SK-N-SH (cell line): ENCODE measurements at regions not wholly inside any gene's neighbourhood (a gene's known extent, or its start where the extent isn't known, plus 50 kb on each side); places are given as distances from the start of the nearest gene placed in this dataset.

Experiments
- CTCF ChIA-PET: fragments of 300-600, 350-600 bp; formaldehyde crosslinking; extraction: SDS; loops from one replicate; lab custom pipeline; 2021; lab: Yijun Ruan, JAX
- POLR2A ChIA-PET: fragments of 350-600 bp; sonication (Branson Sonifier 250); formaldehyde crosslinking; extraction: SDS; loops from one replicate; lab custom pipeline; 2020; ENCODE audit warnings: antibody characterized with exemption, inconsistent platforms; lab: Yijun Ruan, JAX
- DNase-seq: peaks from one replicate; pipeline ENCODE4 v3.0.0; 2012
- H2AFZ ChIP-seq: fragments of 200-600 bp; sonication (generic); 2 replicates; pipeline ENCODE4 v1.8.1; 2016; ENCODE audit warnings: antibody characterized with exemption, mild to moderate bottlenecking, low read depth
- H3F3A ChIP-seq: fragments of 200-600 bp; sonication (generic); replicated peaks from 2 replicates; pipeline ENCODE3; 2016; ENCODE audit warnings: antibody characterized with exemption, mild to moderate bottlenecking; ENCODE audit not compliant: insufficient read depth
- H3K27ac ChIP-seq, 2 experiments: fragments of 200-500 bp in 1 of 2; fragments of 200-600 bp in 1 of 2; sonication (Bioruptor generic) in 1 of 2; sonication (generic), shearing (Covaris generic) in 1 of 2; 2 replicates each; pipeline versions ENCODE4 v1.5.1 to v1.6.1; 2014 to 2016; ENCODE audit warnings: low read depth in 2 of 2, inconsistent platforms in 1 of 2, low read length in 1 of 2, mild to moderate bottlenecking in 1 of 2, mixed read lengths in 1 of 2
- H3K27me3 ChIP-seq: fragments of 200-600 bp; sonication (generic), shearing (Covaris generic); 2 replicates; pipeline ENCODE4 v1.6.1; 2016; ENCODE audit warnings: mixed run types; ENCODE audit not compliant: insufficient read depth
- H3K36me3 ChIP-seq, 2 experiments: fragments of 200-500 bp in 1 of 2; fragments of 200-600 bp in 1 of 2; sonication (Bioruptor generic) in 1 of 2; sonication (generic) in 1 of 2; replicated peaks in 1 of 2; 2 replicates each; pipeline versions ENCODE3 to v1.5.1; 2014 to 2016; ENCODE audit warnings: low read length in 1 of 2, mild to moderate bottlenecking in 1 of 2; ENCODE audit not compliant: insufficient read depth in 2 of 2, control insufficient read depth in 1 of 2
- H3K4me1 ChIP-seq, 2 experiments: fragments of 200-500 bp in 1 of 2; fragments of 200-600 bp in 1 of 2; sonication (Bioruptor generic) in 1 of 2; sonication (generic), shearing (Covaris generic) in 1 of 2; 2 replicates each; pipeline versions ENCODE4 v1.5.1 to v1.6.1; 2014 to 2016; ENCODE audit warnings: low read depth in 1 of 2, low read length in 1 of 2, mixed run types in 1 of 2; ENCODE audit not compliant: insufficient read depth in 2 of 2, control insufficient read depth in 1 of 2
- H3K4me2 ChIP-seq: fragments of 200-600 bp; sonication (generic), shearing (Covaris generic); 2 replicates; pipeline ENCODE4 v1.6.1; 2017; ENCODE audit warnings: mixed run types
- H3K4me3 ChIP-seq, 2 experiments: fragments of 200-500 bp in 1 of 2; fragments of 200-600 bp in 1 of 2; sonication (Bioruptor generic) in 1 of 2; sonication (generic), shearing (Covaris generic) in 1 of 2; 2 replicates each; pipeline versions ENCODE4 v1.5.1 to v1.8.1; 2014 to 2016; ENCODE audit warnings: low read depth in 2 of 2, inconsistent platforms in 1 of 2, low read length in 1 of 2, mild to moderate bottlenecking in 1 of 2, mixed read lengths in 1 of 2, moderate library complexity in 1 of 2
- H3K79me2 ChIP-seq: fragments of 200-600 bp; sonication (generic); 2 replicates; pipeline ENCODE4 v1.8.1; 2017; ENCODE audit warnings: mild to moderate bottlenecking; ENCODE audit not compliant: insufficient read depth
- H3K9ac ChIP-seq: fragments of 200-600 bp; sonication (generic); 2 replicates; pipeline ENCODE4 v1.6.1; 2017; ENCODE audit warnings: mixed run types
- H3K9me2 ChIP-seq: fragments of 200-600 bp; sonication (generic); 2 replicates; pipeline ENCODE4 v1.6.1; 2017; ENCODE audit warnings: mixed run types
- H3K9me3 ChIP-seq: fragments of 200-600 bp; sonication (generic); 2 replicates; pipeline ENCODE4 v1.6.1; 2017; ENCODE audit warnings: mixed run types, mild to moderate bottlenecking, moderate library complexity
- H4K20me1 ChIP-seq: fragments of 200-600 bp; sonication (generic); 2 replicates; pipeline ENCODE4 v1.6.1; 2017; ENCODE audit warnings: mild to moderate bottlenecking, mixed run types; ENCODE audit not compliant: insufficient read depth
- CHD2 ChIP-seq: fragments of 150-350 bp; IDR thresholded peaks from 2 replicates; pipeline ENCODE4 v1.6.1; 2018; ENCODE audit warnings: low read length; ENCODE audit not compliant: partially characterized antibody
- ELF1 ChIP-seq: IDR thresholded peaks from 2 replicates; pipeline ENCODE4 v1.4.0; 2012
- EZH2phosphoT487 ChIP-seq: fragments of 200-600 bp; sonication (generic); IDR thresholded peaks from 2 replicates; pipeline ENCODE4 v1.6.1; 2017; ENCODE audit warnings: low read depth, mixed run types, mild to moderate bottlenecking, antibody characterized with exemption, moderate library complexity, borderline replicate concordance
- FOXJ3 ChIP-seq: sonication (generic); formaldehyde crosslinking; IDR thresholded peaks from 2 replicates; pipeline ENCODE4 v1.5.1; 2020; ENCODE audit warnings: mild to moderate bottlenecking, missing genetic modification reagents
- FOXM1 ChIP-seq: IDR thresholded peaks from 2 replicates; pipeline ENCODE4 v1.4.0; 2012; ENCODE audit warnings: low read depth, mild to moderate bottlenecking
- GABPA ChIP-seq: IDR thresholded peaks from 2 replicates; pipeline ENCODE4 v1.4.0; 2012; ENCODE audit warnings: low read depth, mild to moderate bottlenecking
- IRF3 ChIP-seq: fragments of 150-350 bp; IDR thresholded peaks from 2 replicates; pipeline ENCODE4 v1.6.1; 2016; ENCODE audit warnings: mild to moderate bottlenecking, low read depth, low read length
- JUND ChIP-seq: IDR thresholded peaks from 2 replicates; pipeline ENCODE4 v1.4.0; 2012
- NFIC ChIP-seq: IDR thresholded peaks from 2 replicates; pipeline ENCODE4 v1.4.0; 2012; ENCODE audit warnings: borderline replicate concordance
- NRF1 ChIP-seq: IDR thresholded peaks from 2 replicates; pipeline ENCODE4 v1.6.1; 2012; ENCODE audit warnings: low read depth, mild to moderate bottlenecking, low read length
- POLR2AphosphoS5 ChIP-seq: IDR thresholded peaks from 2 replicates; pipeline ENCODE4 v1.6.1; 2012; ENCODE audit warnings: low read depth, low read length
- REST ChIP-seq: IDR thresholded peaks from 2 replicates; pipeline ENCODE4 v1.6.1; 2012; ENCODE audit warnings: mild to moderate bottlenecking, low read depth, low read length, moderate library complexity
- RFX5 ChIP-seq: IDR thresholded peaks from 2 replicates; pipeline ENCODE4 v1.6.1; 2012; ENCODE audit warnings: mild to moderate bottlenecking, improper control_type of control experiment, low read length
- RXRA ChIP-seq: IDR thresholded peaks from 2 replicates; pipeline ENCODE4 v1.4.0; 2012; ENCODE audit warnings: low read depth, mild to moderate bottlenecking, borderline replicate concordance
- SIN3A ChIP-seq: IDR thresholded peaks from 2 replicates; pipeline ENCODE4 v1.6.1; 2012; ENCODE audit warnings: low read depth, mild to moderate bottlenecking, low read length, moderate library complexity, borderline replicate concordance
- TAF1 ChIP-seq: IDR thresholded peaks from 2 replicates; pipeline ENCODE4 v1.6.1; 2012; ENCODE audit warnings: low read depth, mild to moderate bottlenecking, low read length, moderate library complexity, borderline replicate concordance
- TCF12 ChIP-seq: IDR thresholded peaks from 2 replicates; pipeline ENCODE4 v1.4.0; 2012
- USF1 ChIP-seq: IDR thresholded peaks from 2 replicates; pipeline ENCODE4 v1.4.0; 2012; ENCODE audit warnings: low read depth, borderline replicate concordance
- ZBTB33 ChIP-seq: IDR thresholded peaks from 2 replicates; pipeline ENCODE4 v1.4.0; 2012; ENCODE audit warnings: low read depth, borderline replicate concordance
- WGBS: methylation state at CpG from one replicate; pipeline ENCODE4 v1.1.6; 2017; ENCODE audit warnings: low lambda C conversion rate; 5-methylcytosine and 5-hydroxymethylcytosine counted together

GRCh38 chr11:107179829-107180228, 161.6 kb upstream of the GUCY1A2 start:
- H3K9me2 ChIP-seq, result no peaks in the 10 kb centered on the region
- no peak overlapping the region for H3K4me2 ChIP-seq
- H4K20me1 ChIP-seq, result no peaks in the 10 kb centered on the region
- H3F3A ChIP-seq, result no peaks in the 10 kb centered on the region
- DNase-seq, result no peak
- H3K4me3 ChIP-seq, result no peak overlapping the region
- H2AFZ ChIP-seq, result no peak overlapping the region; the same call in 1 of the 2 replicates
- H3K36me3 ChIP-seq, result no peaks in the 10 kb centered on the region
- H3K27me3 ChIP-seq, result no peaks in the 10 kb centered on the region; the same call in 1 of the 2 replicates
- CTCF ChIA-PET, result no interaction called here
- 5% methylated on average over 1 of the region's 1 CpG for WGBS
- TF ChIP-seq TAF1 (no peak), FOXJ3 (CRISPR knock-in tag) (no peak), REST (no peak), CHD2 (no peak), ZBTB33 (no peak), GABPA (no peak), EZH2phosphoT487 (no peak), JUND (no peak)
- TF ChIP-seq, all 33 proteins: peak for 0
- Histone ChIP-seq H3K9ac (no peak overlapping the region), H3K9me3 (no peaks in the 10 kb centered on the region), H3K27ac (no peak overlapping the region), H3K79me2 (no peaks in the 10 kb centered on the region), H3K4me1 (no peaks in the 10 kb centered on the region)
- POLR2A ChIA-PET, result no interaction called here

GRCh38 chr11:107177106-107177477, 158.8 kb upstream of the GUCY1A2 start:
- Histone ChIP-seq H3K4me1 (no peaks in the 10 kb centered on the region), H3K27ac (no peak overlapping the region), H4K20me1 (no peaks in the 10 kb centered on the region), H3K4me2 (no peak overlapping the region), H3K9ac (no peak overlapping the region), H3F3A (no peaks in the 10 kb centered on the region), H3K9me2 (no peaks in the 10 kb centered on the region), H3K27me3 (no peaks in the 10 kb centered on the region; the same call in 1 of the 2 replicates), H3K4me3 (no peak overlapping the region), H3K79me2 (no peaks in the 10 kb centered on the region), H2AFZ (no peak overlapping the region), H3K36me3 (no peaks in the 10 kb centered on the region), H3K9me3 (no peaks in the 10 kb centered on the region)
- ChIA-PET POLR2A (no interaction called here), CTCF (no interaction called here)
- TF ChIP-seq ELF1 (no peak), RXRA (no peak), FOXM1 (no peak), IRF3 (no peak), TAF1 (no peak), NRF1 (no peak), SIN3A (no peak), RFX5 (no peak), NFIC (no peak), POLR2AphosphoS5 (no peak), TCF12 (no peak), USF1 (no peak)
- DNase-seq, result no peak
- WGBS, result 29% methylated on average over 11 of the region's 15 CpGs
